OCI-LY1 (cell line): ENCODE measurements at regions not wholly inside any gene's neighbourhood (a gene's known extent, or its start where the extent isn't known, plus 50 kb on each side); places are given as distances from the start of the nearest gene placed in this dataset.

ENCODE experiments used
- CTCF ChIP-seq: fragments of 200-600 bp; sonication (generic), shearing (Covaris generic); IDR thresholded peaks from 2 replicates; pipeline ENCODE4 v1.5.1; 2017; ENCODE audit warnings: mild to moderate bottlenecking, antibody characterized with exemption, low read length, moderate library complexity, mixed read lengths
- EZH2 ChIP-seq: fragments of 200-600 bp; sonication (generic), shearing (Covaris generic); IDR thresholded peaks from 2 replicates; pipeline ENCODE4 v1.8.0; 2017; ENCODE audit warnings: borderline replicate concordance, mixed run types, mild to moderate bottlenecking, antibody characterized with exemption, low read length, moderate library complexity, mixed read lengths

DNA sequence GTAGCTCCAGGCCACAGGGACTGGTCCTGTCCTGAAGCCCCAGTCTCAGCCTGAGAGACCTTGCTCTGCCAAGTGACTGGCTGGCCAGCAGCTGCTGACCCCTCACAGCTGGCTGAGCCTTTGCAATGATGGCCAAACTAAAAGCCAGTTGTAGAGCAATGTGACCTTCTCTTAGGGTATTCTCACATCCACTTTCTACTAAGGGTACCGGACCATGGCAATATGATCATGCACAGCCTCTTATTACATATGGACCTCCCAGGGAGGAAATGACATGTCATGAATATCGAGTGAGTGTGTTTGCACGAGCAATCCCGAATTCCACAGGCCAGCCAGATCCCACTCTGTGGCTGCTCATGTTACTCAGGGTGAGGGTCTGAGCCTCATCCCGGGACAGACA, 213.9 kb downstream of the VAPA start:
- TF ChIP-seq CTCF = no peak
- no peak for TF ChIP-seq EZH2
